GM23338 (cell line): ENCODE measurements at regions not wholly inside any gene's neighbourhood (a gene's known extent, or its start where the extent isn't known, plus 50 kb on each side); places are given as distances from the start of the nearest gene placed in this dataset.
A peak's percentile ranks its signal among the peaks of the same experiment; 100 is the strongest.

Experiments
- ATAC-seq: fragments of 200-7000 bp; cut with Tn5 transposase; 3 replicates; pipeline ENCODE4 v1.9.1; 2020
- DNase-seq: peaks from one replicate; pipeline ENCODE4 v3.0.0-alpha.2; 2015; ENCODE audit warnings: low spot score
- H2AFZ ChIP-seq: fragments of 200-600 bp; sonication (generic); 2 replicates; pipeline ENCODE4 v1.8.0; 2016; ENCODE audit warnings: antibody characterized with exemption, mild to moderate bottlenecking, moderate library complexity
- H3F3A ChIP-seq: fragments of 200-600 bp; sonication (generic); replicated peaks from 2 replicates; pipeline ENCODE4 v1.8.0; 2017; ENCODE audit warnings: antibody characterized with exemption, mixed run types, low read depth
- H3K27ac ChIP-seq: fragments of 200-600 bp; sonication (generic); 2 replicates; pipeline ENCODE4 v1.6.1; 2016; ENCODE audit warnings: low read depth
- H3K27me3 ChIP-seq: fragments of 200-600 bp; sonication (generic); 2 replicates; pipeline ENCODE4 v1.8.0; 2016; ENCODE audit warnings: mild to moderate bottlenecking, mixed run types, moderate library complexity; ENCODE audit not compliant: insufficient read depth
- H3K36me3 ChIP-seq: fragments of 200-600 bp; sonication (generic); 2 replicates; pipeline ENCODE4 v1.8.0; 2016; ENCODE audit warnings: mild to moderate bottlenecking; ENCODE audit not compliant: insufficient read depth
- H3K4me1 ChIP-seq: fragments of 200-600 bp; sonication (generic); 2 replicates; pipeline ENCODE4 v1.8.0; 2016; ENCODE audit warnings: mild to moderate bottlenecking, moderate library complexity; ENCODE audit not compliant: insufficient read depth
- H3K4me2 ChIP-seq: fragments of 200-600 bp; sonication (generic); 2 replicates; pipeline ENCODE4 v1.7.1; 2017; ENCODE audit warnings: mixed run types
- H3K4me3 ChIP-seq: fragments of 200-600 bp; sonication (generic); 2 replicates; pipeline ENCODE4 v1.6.1; 2016; ENCODE audit warnings: mixed run types
- H3K79me2 ChIP-seq: fragments of 200-600 bp; sonication (generic); replicated peaks from 2 replicates; pipeline ENCODE4 v1.8.0; 2017; ENCODE audit warnings: mild to moderate bottlenecking; ENCODE audit not compliant: insufficient read depth
- H3K9me2 ChIP-seq: fragments of 200-600 bp; sonication (generic); 2 replicates; pipeline ENCODE4 v1.8.0; 2017; ENCODE audit not compliant: insufficient read depth
- H4K20me1 ChIP-seq: fragments of 200-600 bp; sonication (generic); replicated peaks from 2 replicates; pipeline ENCODE4 v1.8.0; 2017; ENCODE audit warnings: mild to moderate bottlenecking; ENCODE audit not compliant: insufficient read depth
- H3K27ac Mint-ChIP-seq: 2 replicates; pipeline ENCODE4 v1.8.0; 2020; ENCODE audit warnings: inconsistent platforms, mild to moderate bottlenecking, moderate library complexity, mixed read lengths
- H3K27me3 Mint-ChIP-seq: 3 replicates; pipeline ENCODE4 v1.8.0; 2022; ENCODE audit warnings: low read depth, mild to moderate bottlenecking, moderate library complexity, mixed read lengths, inconsistent platforms; ENCODE audit not compliant: insufficient read depth, poor library complexity
- H3K36me3 Mint-ChIP-seq: 3 replicates; pipeline ENCODE4 v1.8.0; 2021; ENCODE audit warnings: low read depth, mild to moderate bottlenecking, inconsistent platforms, moderate library complexity, mixed read lengths
- H3K4me1 Mint-ChIP-seq: 3 replicates; pipeline ENCODE4 v1.8.0; 2020; ENCODE audit warnings: mild to moderate bottlenecking, inconsistent platforms, mixed read lengths
- H3K4me3 Mint-ChIP-seq: 3 replicates; pipeline ENCODE4 v1.8.0; 2021; ENCODE audit warnings: moderate library complexity, mild to moderate bottlenecking, inconsistent platforms, mixed read lengths
- H3K9me3 Mint-ChIP-seq: 3 replicates; pipeline ENCODE4 v1.8.0; 2020; ENCODE audit warnings: moderate library complexity, mild to moderate bottlenecking, inconsistent platforms, mixed read lengths
- CREB1 ChIP-seq: fragments of 250-450 bp; sonication (Bioruptor Pico); IDR thresholded peaks from 2 replicates; pipeline ENCODE4 v1.5.0; 2020; ENCODE audit warnings: low read depth, mild to moderate bottlenecking, moderate library complexity
- EZH2 ChIP-seq: fragments of 200-600 bp; sonication (generic); IDR thresholded peaks from one replicate; pipeline ENCODE4 v1.8.0; 2017; ENCODE audit warnings: antibody characterized with exemption, mild to moderate bottlenecking, low read depth; ENCODE audit not compliant: unreplicated experiment
- EZH2phosphoT487 ChIP-seq: fragments of 200-600 bp; sonication (generic); IDR thresholded peaks from one replicate; pipeline ENCODE4 v1.8.1; 2018; ENCODE audit warnings: antibody characterized with exemption; ENCODE audit not compliant: unreplicated experiment
- JUNB ChIP-seq: IDR thresholded peaks from one replicate; pipeline ENCODE4 v1.6.1; 2016; ENCODE audit warnings: antibody characterized with exemption; ENCODE audit not compliant: unreplicated experiment
- NANOG ChIP-seq: IDR thresholded peaks from 2 replicates; pipeline ENCODE4 v1.6.1; 2016; ENCODE audit warnings: antibody characterized with exemption, borderline replicate concordance
- POLR2AphosphoS5 ChIP-seq: IDR thresholded peaks from 2 replicates; pipeline ENCODE4 v1.6.1; 2016; ENCODE audit warnings: antibody characterized with exemption, low read depth
- STAT1 ChIP-seq: IDR thresholded peaks from one replicate; pipeline ENCODE4 v1.6.1; 2016; ENCODE audit warnings: antibody characterized with exemption; ENCODE audit not compliant: unreplicated experiment
- ZNF114 ChIP-seq: fragments of 250-450 bp; sonication (Bioruptor Pico); IDR thresholded peaks from 2 replicates; pipeline ENCODE4 v1.5.0; 2020; ENCODE audit warnings: mild to moderate bottlenecking, moderate library complexity
- ZNF331 ChIP-seq: fragments of 250-450 bp; sonication (Bioruptor Pico); IDR thresholded peaks from 2 replicates; pipeline ENCODE4 v1.5.0; 2020; ENCODE audit warnings: low read depth, mild to moderate bottlenecking, moderate library complexity
- TF ChIP-seq, protein P1 (sequence below), 2 experiments: fragments of 200-600 bp in 1 of 2; sonication (generic) in 1 of 2; conservative IDR thresholded peaks; 2 replicates each; pipeline versions ENCODE4 v1.5.1 to v1.6.1; 2016 to 2017; ENCODE audit warnings: antibody characterized with exemption in 2 of 2, low read depth in 2 of 2, mild to moderate bottlenecking in 2 of 2, moderate library complexity in 1 of 2
- TF ChIP-seq, protein P2 (sequence below): fragments of 250-450 bp; sonication (Bioruptor Pico); IDR thresholded peaks from 2 replicates; pipeline ENCODE4 v1.5.0; 2020; ENCODE audit warnings: mild to moderate bottlenecking, moderate library complexity
- TF ChIP-seq, protein P3 (sequence below): IDR thresholded peaks from 2 replicates; pipeline ENCODE4 v1.6.1; 2016; ENCODE audit warnings: antibody characterized with exemption
- TF ChIP-seq, protein P4 (sequence below): IDR thresholded peaks from one replicate; pipeline ENCODE4 v1.6.1; 2018; ENCODE audit warnings: antibody characterized with exemption; ENCODE audit not compliant: unreplicated experiment

DNA sequence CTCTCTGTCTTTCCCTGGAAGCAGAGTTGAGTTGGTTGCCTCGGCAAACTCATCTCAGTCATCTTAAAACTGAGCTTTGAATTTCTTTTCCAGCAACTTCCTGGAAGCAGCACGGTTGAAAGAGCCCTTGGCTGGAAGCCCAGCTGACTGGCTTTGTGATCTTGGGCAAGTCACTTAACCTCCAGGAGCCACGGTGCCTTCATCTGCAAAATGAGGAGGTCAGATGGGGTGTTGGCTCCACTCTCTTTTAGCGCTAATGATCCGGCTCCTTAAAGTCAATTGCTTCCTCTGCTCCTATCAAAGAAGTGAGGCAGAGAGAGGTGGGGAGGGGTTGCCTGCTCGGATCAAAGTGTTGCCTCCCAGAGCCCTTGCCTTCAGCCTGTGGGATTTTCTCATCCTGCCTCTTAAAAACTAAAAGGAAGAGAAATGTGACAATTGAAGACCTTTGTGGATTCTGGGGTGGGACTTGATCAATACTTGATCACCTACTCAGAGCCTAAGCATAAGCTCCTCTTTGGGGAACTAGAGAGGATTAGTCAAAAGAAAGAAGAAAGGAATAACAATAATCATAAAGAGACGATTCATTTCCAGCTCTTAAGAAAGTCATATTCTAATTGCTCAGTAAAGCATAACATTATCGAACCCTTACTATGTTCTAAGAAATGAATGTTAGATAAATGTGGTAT, 86.6 kb downstream of the MYCN start:
- TF ChIP-seq ZNF114 (CRISPR knock-in tag), result no peak
- TF ChIP-seq, protein P1, sequence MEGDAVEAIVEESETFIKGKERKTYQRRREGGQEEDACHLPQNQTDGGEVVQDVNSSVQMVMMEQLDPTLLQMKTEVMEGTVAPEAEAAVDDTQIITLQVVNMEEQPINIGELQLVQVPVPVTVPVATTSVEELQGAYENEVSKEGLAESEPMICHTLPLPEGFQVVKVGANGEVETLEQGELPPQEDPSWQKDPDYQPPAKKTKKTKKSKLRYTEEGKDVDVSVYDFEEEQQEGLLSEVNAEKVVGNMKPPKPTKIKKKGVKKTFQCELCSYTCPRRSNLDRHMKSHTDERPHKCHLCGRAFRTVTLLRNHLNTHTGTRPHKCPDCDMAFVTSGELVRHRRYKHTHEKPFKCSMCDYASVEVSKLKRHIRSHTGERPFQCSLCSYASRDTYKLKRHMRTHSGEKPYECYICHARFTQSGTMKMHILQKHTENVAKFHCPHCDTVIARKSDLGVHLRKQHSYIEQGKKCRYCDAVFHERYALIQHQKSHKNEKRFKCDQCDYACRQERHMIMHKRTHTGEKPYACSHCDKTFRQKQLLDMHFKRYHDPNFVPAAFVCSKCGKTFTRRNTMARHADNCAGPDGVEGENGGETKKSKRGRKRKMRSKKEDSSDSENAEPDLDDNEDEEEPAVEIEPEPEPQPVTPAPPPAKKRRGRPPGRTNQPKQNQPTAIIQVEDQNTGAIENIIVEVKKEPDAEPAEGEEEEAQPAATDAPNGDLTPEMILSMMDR (conservative IDR thresholded peaks at IDR 0.05; ENCODE audit: low read depth in 2 of 2), result no peak
- TF ChIP-seq, protein P2, sequence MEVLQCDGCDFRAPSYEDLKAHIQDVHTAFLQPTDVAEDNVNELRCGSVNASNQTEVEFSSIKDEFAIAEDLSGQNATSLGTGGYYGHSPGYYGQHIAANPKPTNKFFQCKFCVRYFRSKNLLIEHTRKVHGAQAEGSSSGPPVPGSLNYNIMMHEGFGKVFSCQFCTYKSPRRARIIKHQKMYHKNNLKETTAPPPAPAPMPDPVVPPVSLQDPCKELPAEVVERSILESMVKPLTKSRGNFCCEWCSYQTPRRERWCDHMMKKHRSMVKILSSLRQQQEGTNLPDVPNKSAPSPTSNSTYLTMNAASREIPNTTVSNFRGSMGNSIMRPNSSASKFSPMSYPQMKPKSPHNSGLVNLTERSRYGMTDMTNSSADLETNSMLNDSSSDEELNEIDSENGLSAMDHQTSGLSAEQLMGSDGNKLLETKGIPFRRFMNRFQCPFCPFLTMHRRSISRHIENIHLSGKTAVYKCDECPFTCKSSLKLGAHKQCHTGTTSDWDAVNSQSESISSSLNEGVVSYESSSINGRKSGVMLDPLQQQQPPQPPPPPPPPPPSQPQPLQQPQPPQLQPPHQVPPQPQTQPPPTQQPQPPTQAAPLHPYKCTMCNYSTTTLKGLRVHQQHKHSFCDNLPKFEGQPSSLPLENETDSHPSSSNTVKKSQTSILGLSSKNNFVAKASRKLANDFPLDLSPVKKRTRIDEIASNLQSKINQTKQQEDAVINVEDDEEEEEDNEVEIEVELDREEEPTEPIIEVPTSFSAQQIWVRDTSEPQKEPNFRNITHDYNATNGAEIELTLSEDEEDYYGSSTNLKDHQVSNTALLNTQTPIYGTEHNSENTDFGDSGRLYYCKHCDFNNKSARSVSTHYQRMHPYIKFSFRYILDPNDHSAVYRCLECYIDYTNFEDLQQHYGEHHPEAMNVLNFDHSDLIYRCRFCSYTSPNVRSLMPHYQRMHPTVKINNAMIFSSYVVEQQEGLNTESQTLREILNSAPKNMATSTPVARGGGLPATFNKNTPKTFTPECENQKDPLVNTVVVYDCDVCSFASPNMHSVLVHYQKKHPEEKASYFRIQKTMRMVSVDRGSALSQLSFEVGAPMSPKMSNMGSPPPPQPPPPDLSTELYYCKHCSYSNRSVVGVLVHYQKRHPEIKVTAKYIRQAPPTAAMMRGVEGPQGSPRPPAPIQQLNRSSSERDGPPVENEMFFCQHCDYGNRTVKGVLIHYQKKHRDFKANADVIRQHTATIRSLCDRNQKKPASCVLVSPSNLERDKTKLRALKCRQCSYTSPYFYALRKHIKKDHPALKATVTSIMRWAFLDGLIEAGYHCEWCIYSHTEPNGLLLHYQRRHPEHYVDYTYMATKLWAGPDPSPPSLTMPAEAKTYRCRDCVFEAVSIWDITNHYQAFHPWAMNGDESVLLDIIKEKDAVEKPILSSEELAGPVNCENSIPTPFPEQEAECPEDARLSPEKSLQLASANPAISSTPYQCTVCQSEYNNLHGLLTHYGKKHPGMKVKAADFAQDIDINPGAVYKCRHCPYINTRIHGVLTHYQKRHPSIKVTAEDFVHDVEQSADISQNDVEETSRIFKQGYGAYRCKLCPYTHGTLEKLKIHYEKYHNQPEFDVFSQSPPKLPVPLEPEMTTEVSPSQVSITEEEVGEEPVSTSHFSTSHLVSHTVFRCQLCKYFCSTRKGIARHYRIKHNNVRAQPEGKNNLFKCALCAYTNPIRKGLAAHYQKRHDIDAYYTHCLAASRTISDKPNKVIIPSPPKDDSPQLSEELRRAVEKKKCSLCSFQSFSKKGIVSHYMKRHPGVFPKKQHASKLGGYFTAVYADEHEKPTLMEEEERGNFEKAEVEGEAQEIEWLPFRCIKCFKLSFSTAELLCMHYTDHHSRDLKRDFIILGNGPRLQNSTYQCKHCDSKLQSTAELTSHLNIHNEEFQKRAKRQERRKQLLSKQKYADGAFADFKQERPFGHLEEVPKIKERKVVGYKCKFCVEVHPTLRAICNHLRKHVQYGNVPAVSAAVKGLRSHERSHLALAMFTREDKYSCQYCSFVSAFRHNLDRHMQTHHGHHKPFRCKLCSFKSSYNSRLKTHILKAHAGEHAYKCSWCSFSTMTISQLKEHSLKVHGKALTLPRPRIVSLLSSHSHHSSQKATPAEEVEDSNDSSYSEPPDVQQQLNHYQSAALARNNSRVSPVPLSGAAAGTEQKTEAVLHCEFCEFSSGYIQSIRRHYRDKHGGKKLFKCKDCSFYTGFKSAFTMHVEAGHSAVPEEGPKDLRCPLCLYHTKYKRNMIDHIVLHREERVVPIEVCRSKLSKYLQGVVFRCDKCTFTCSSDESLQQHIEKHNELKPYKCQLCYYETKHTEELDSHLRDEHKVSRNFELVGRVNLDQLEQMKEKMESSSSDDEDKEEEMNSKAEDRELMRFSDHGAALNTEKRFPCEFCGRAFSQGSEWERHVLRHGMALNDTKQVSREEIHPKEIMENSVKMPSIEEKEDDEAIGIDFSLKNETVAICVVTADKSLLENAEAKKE, result no peak
- TF ChIP-seq NANOG, result no peak
- TF ChIP-seq, protein P3, sequence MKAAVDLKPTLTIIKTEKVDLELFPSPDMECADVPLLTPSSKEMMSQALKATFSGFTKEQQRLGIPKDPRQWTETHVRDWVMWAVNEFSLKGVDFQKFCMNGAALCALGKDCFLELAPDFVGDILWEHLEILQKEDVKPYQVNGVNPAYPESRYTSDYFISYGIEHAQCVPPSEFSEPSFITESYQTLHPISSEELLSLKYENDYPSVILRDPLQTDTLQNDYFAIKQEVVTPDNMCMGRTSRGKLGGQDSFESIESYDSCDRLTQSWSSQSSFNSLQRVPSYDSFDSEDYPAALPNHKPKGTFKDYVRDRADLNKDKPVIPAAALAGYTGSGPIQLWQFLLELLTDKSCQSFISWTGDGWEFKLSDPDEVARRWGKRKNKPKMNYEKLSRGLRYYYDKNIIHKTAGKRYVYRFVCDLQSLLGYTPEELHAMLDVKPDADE, result no peak
- TF ChIP-seq EZH2phosphoT487, result no peak
- TF ChIP-seq JUNB, result no peak
- no peak for TF ChIP-seq CREB1 (CRISPR knock-in tag)
- TF ChIP-seq, protein P4, sequence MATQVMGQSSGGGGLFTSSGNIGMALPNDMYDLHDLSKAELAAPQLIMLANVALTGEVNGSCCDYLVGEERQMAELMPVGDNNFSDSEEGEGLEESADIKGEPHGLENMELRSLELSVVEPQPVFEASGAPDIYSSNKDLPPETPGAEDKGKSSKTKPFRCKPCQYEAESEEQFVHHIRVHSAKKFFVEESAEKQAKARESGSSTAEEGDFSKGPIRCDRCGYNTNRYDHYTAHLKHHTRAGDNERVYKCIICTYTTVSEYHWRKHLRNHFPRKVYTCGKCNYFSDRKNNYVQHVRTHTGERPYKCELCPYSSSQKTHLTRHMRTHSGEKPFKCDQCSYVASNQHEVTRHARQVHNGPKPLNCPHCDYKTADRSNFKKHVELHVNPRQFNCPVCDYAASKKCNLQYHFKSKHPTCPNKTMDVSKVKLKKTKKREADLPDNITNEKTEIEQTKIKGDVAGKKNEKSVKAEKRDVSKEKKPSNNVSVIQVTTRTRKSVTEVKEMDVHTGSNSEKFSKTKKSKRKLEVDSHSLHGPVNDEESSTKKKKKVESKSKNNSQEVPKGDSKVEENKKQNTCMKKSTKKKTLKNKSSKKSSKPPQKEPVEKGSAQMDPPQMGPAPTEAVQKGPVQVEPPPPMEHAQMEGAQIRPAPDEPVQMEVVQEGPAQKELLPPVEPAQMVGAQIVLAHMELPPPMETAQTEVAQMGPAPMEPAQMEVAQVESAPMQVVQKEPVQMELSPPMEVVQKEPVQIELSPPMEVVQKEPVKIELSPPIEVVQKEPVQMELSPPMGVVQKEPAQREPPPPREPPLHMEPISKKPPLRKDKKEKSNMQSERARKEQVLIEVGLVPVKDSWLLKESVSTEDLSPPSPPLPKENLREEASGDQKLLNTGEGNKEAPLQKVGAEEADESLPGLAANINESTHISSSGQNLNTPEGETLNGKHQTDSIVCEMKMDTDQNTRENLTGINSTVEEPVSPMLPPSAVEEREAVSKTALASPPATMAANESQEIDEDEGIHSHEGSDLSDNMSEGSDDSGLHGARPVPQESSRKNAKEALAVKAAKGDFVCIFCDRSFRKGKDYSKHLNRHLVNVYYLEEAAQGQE, result no peak
- TF ChIP-seq POLR2AphosphoS5, result no peak
- no peak for TF ChIP-seq ZNF331 (CRISPR knock-in tag)
- no peak for TF ChIP-seq EZH2
- TF ChIP-seq STAT1, result no peak
- no peaks in the 10 kb centered on the region for H3K79me2 ChIP-seq
- peaks cover 49% of the 10 kb centered on the region for H3K4me1 Mint-ChIP-seq

More for the DNA sequence above, 86.6 kb downstream of the MYCN start:
- Histone ChIP-seq H3K27ac (no peak overlapping the region), H3K4me3 (no peak overlapping the region), H3K36me3 (no peaks in the 10 kb centered on the region), H3K27me3 (no peaks in the 10 kb centered on the region), H3K4me2 (no peak overlapping the region), H4K20me1 (no peaks in the 10 kb centered on the region), H3K9me2 (no peaks in the 10 kb centered on the region), H3F3A (peaks cover 6% of the 10 kb centered on the region; the same call in 1 of the 2 replicates), H2AFZ (peak overlapping the region; percentile 78), H3K4me1 (peaks cover 38% of the 10 kb centered on the region)
- peaks cover 3% of the 10 kb centered on the region; the same call in 1 of the 3 replicates for H3K9me3 Mint-ChIP-seq
- ATAC-seq, result no peak
- no peak overlapping the region for H3K4me3 Mint-ChIP-seq
- no peak overlapping the region; the same call in 1 of the 2 replicates for H3K27ac Mint-ChIP-seq
- no peaks in the 10 kb centered on the region; the same call in 2 of the 3 replicates for H3K36me3 Mint-ChIP-seq
- DNase-seq, result no peak
- H3K27me3 Mint-ChIP-seq, result peaks cover 5% of the 10 kb centered on the region
